Fibroblast of lung (primary cell): ENCODE measurements at regions not wholly inside any gene's neighbourhood (a gene's known extent, or its start where the extent isn't known, plus 50 kb on each side); places are given as distances from the start of the nearest gene placed in this dataset.

Experiments
- CTCF ChIP-seq, 2 donors: IDR thresholded peaks in 1 of 2; conservative IDR thresholded peaks in 1 of 2; 1 replicate in 1 of 2; 2 replicates in 1 of 2; pipeline ENCODE4 v1.5.1; 2011 to 2012; ENCODE audit warnings: low read length in 2 of 2, control low read depth in 1 of 2, inconsistent platforms in 1 of 2, low read depth in 1 of 2, mild to moderate bottlenecking in 1 of 2
- EZH2 ChIP-seq: IDR thresholded peaks from 2 replicates; pipeline ENCODE4 v1.5.1; 2012; ENCODE audit warnings: low read length, control low read depth, mild to moderate bottlenecking; ENCODE audit errors: missing control alignments

GRCh38 chr13:33935969-33936368, 118.0 kb downstream of the RFC3 start:
- TF ChIP-seq CTCF (conservative IDR thresholded peaks at IDR 0.05 in 1 of 2, IDR thresholded peaks at IDR 0.05 in 1 of 2; ENCODE audit: low read depth in 1 of 2, low read length in 2 of 2) (no peak), EZH2 (no peak)
